ENCODE measurements at regions not wholly inside any gene's neighbourhood (a gene's known extent, or its start where the extent isn't known, plus 50 kb on each side); places are given as distances from the start of the nearest gene placed in this dataset.

DNA sequence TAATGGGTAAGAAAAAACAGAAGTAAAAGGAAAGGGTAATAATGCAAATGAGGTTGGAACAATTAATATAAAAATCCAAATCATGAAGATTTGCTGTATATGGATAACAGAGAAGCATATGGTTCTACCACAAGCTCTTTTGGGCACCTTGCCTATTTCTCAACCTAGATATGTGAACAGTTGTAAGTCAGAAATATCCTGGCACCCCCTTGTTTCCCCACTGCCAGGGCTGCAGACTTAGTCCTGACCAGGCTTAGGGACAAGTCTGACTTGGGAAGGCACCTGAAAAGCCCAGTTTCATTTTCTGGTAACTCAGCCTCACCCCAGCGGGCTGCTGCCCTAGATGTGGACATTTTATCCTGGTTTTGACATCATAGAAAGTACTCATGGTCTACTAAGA is 183.2 kb upstream of the STAC start:
- DNase-seq (ENCODE audit: low spot score in 2 of 2), result no peak
- intact Hi-C loops (cut with DNase I; ENCODE audit: low total_unique reads), result no loop called here
- Histone ChIP-seq H3K27ac (no peak overlapping the region), H3K4me3 (no peak overlapping the region), H3K4me1 (no peaks in the 10 kb centered on the region), H3K36me3 (no peaks in the 10 kb centered on the region), H3K27me3 (no peaks in the 10 kb centered on the region), H3K9me3 (no peaks in the 10 kb centered on the region)
- no peak for TF ChIP-seq POLR2A (IDR thresholded peaks at IDR 0.05)
- TF ChIP-seq CTCF (IDR thresholded peaks at IDR 0.05), result no peak
- no peak for TF ChIP-seq POLR2AphosphoS5 (IDR thresholded peaks at IDR 0.05)

GRCh38 chr3:36201546-36201945 is 178.8 kb upstream of the STAC start:
- DNase-seq (ENCODE audit: low spot score in 2 of 2), result no peak
- Histone ChIP-seq H3K9me3 (no peaks in the 10 kb centered on the region), H3K4me1 (no peaks in the 10 kb centered on the region), H3K36me3 (no peaks in the 10 kb centered on the region), H3K27ac (no peak overlapping the region), H3K27me3 (no peaks in the 10 kb centered on the region), H3K4me3 (no peak overlapping the region)
- intact Hi-C loops (cut with DNase I; ENCODE audit: low total_unique reads), result no loop called here
- TF ChIP-seq POLR2AphosphoS5 (IDR thresholded peaks at IDR 0.05) (no peak), POLR2A (IDR thresholded peaks at IDR 0.05) (no peak), CTCF (IDR thresholded peaks at IDR 0.05) (no peak)

DNA sequence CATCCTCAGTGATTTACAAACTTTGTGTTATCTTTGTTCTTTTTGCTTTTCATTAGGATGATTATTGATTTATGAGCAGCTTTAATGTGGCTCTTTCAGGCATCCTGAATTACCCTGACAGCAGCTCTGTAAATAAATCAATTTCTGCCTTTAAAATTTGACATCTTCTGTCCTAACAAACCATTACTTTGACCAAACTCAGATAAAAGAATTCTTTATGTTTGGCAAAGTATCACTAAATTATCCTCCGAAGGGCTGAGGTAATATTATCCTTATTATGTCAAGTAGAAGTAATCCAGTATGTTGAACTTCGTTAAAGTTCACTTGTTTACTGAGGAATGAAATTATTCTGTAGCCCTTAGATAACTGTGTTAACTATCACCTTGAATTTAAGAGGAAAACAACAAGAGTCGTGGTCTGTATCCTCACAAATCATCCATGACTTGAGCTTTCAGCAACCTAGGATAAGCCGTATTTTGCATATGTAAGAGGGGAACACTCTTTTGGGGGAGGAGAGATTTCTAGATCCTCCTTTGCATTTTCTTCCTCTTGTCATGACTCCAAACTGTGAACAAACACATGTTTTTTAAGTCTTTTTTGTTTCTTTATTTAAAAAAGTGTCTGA is 173.2 kb upstream of the STAC start:
- no peaks in the 10 kb centered on the region for H3K4me1 ChIP-seq
- no peaks in the 10 kb centered on the region for H3K36me3 ChIP-seq
- intact Hi-C loops (cut with DNase I; ENCODE audit: low total_unique reads), result no loop called here
- DNase-seq (ENCODE audit: low spot score in 2 of 2), result no peak
- TF ChIP-seq CTCF (IDR thresholded peaks at IDR 0.05), result no peak
- no peak for TF ChIP-seq POLR2AphosphoS5 (IDR thresholded peaks at IDR 0.05)
- no peaks in the 10 kb centered on the region for H3K27me3 ChIP-seq
- H3K27ac ChIP-seq, result no peak overlapping the region
- no peak overlapping the region for H3K4me3 ChIP-seq
- H3K9me3 ChIP-seq, result no peaks in the 10 kb centered on the region

DNA sequence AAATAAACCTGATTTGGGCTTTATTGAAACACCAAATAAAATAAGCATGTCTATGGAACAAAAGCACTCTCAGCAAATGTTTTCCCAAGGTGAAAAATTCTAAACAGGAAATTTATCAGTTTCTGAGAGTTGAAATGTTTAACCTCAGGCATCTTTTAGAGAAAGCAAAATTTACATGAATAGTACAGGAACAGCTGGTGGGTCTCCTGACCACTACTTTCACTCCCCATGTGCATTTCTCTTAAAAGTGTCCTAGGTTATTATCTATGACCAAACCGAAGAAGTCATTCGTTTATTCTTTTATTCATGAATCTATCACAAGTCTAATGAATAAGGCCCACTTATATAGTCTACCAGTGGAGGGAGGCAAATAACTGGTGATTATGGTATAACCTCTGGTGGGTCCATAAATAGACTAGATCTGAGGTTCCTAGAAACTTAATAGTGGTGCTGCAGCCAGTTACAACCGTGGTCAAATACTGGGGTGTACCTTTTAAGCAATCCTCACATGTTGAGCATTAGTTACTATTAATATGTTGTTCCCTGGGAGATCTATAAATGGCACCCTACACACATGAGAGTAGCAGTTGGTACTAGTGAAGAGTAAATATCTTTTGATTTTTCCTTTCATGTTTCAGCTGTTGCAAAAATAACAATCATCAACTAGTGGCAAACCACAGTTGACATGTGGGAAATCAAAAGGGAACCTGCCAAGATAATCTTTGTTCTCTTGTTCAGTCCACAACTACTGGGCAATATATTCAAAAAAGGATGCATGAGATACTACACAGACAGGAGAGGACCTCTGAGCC is 169.3 kb upstream of the STAC start:
- Histone ChIP-seq H3K4me3 (no peak overlapping the region), H3K9me3 (no peaks in the 10 kb centered on the region), H3K4me1 (no peaks in the 10 kb centered on the region), H3K27me3 (no peaks in the 10 kb centered on the region), H3K27ac (no peak overlapping the region), H3K36me3 (no peaks in the 10 kb centered on the region)
- no peak for DNase-seq (ENCODE audit: low spot score in 2 of 2)
- intact Hi-C loops (cut with DNase I; ENCODE audit: low total_unique reads), result no loop called here
- TF ChIP-seq CTCF (IDR thresholded peaks at IDR 0.05), result no peak
- TF ChIP-seq POLR2A (IDR thresholded peaks at IDR 0.05), result no peak
- no peak for TF ChIP-seq POLR2AphosphoS5 (IDR thresholded peaks at IDR 0.05)

GRCh38 chr3:36211652-36211999 is 168.7 kb upstream of the STAC start:
- H3K36me3 ChIP-seq, result no peaks in the 10 kb centered on the region
- no peak for TF ChIP-seq CTCF (IDR thresholded peaks at IDR 0.05)
- no peak for TF ChIP-seq POLR2A (IDR thresholded peaks at IDR 0.05)
- no peak for TF ChIP-seq POLR2AphosphoS5 (IDR thresholded peaks at IDR 0.05)
- no peak for DNase-seq (ENCODE audit: low spot score in 2 of 2)
- H3K4me3 ChIP-seq, result no peak overlapping the region
- H3K27me3 ChIP-seq, result no peaks in the 10 kb centered on the region
- H3K27ac ChIP-seq, result no peak overlapping the region
- H3K4me1 ChIP-seq, result no peaks in the 10 kb centered on the region
- no peaks in the 10 kb centered on the region for H3K9me3 ChIP-seq
- intact Hi-C loops (cut with DNase I; ENCODE audit: low total_unique reads), result no loop called here
